Gastrocnemius medialis (tissue), 4 donors: ENCODE measurements at regions not wholly inside any gene's neighbourhood (a gene's known extent, or its start where the extent isn't known, plus 50 kb on each side); places are given as distances from the start of the nearest gene placed in this dataset.

ENCODE experiments used
- CTCF ChIP-seq, 5 experiments: fragments of 450-650 bp in 3 of 5; fragments of 200-600 bp in 2 of 5; sonication (generic) in 2 of 5; IDR thresholded peaks in 4 of 5; conservative IDR thresholded peaks in 1 of 5; 1 replicate in 4 of 5; 2 replicates in 1 of 5; pipeline ENCODE4 v1.5.1; 2016 to 2019; ENCODE audit warnings: antibody characterized with exemption in 5 of 5, mild to moderate bottlenecking in 3 of 5, moderate library complexity in 3 of 5
- POLR2A ChIP-seq, 2 donors: fragments of 450-650 bp; IDR thresholded peaks; one replicate each; pipeline ENCODE4 v1.6.1; 2017; ENCODE audit warnings: antibody characterized with exemption in 2 of 2, mild to moderate bottlenecking in 2 of 2, moderate library complexity in 2 of 2

- no peak for TF ChIP-seq CTCF (IDR thresholded peaks at IDR 0.05 in 4 of 5, conservative IDR thresholded peaks at IDR 0.05 in 1 of 5)
- TF ChIP-seq POLR2A (IDR thresholded peaks at IDR 0.05), result no peak
Observed at GRCh38 chr12:13371797-13372196, 175.3 kb downstream of the EMP1 start.
